PC-3 (cell line): ENCODE measurements at regions not wholly inside any gene's neighbourhood (a gene's known extent, or its start where the extent isn't known, plus 50 kb on each side); places are given as distances from the start of the nearest gene placed in this dataset.

Experiments used
- ATAC-seq: fragments of 200-7000 bp; cut with Tn5 transposase; 2 replicates; pipeline ENCODE4 v1.9.1; 2020; ENCODE audit warnings: mild to moderate bottlenecking, moderate library complexity
- BruUV-seq: library from RNA; stranded (reverse); fragments of 400-500 nt; replicated peaks from 2 replicates; lab custom pipeline; 2021; lab: Mats Ljungman, UMichigan
- CTCF ChIA-PET: fragments of 300-600 bp; sonication (Branson Sonifier 250); formaldehyde crosslinking; loops from one replicate; lab custom pipeline; 2022; ENCODE audit warnings: antibody characterized with exemption; lab: Charles Lee
- POLR2A ChIA-PET: fragments of 300-600 bp; sonication (Branson Sonifier 250); formaldehyde crosslinking; loops from one replicate; lab custom pipeline; 2022; ENCODE audit warnings: antibody characterized with exemption; ENCODE audit not compliant: unreplicated experiment; lab: Charles Lee
- DNase-seq: peaks from one replicate; pipeline ENCODE4 v3.0.0-alpha.2; 2015
- H2AFZ ChIP-seq: fragments of 300-600 bp; sonication (generic); 2 replicates; pipeline ENCODE4 v1.6.0; 2016; ENCODE audit warnings: antibody characterized with exemption, low read length
- H3F3A ChIP-seq: fragments of 300-600 bp; sonication (generic); one replicate; pipeline ENCODE4 v1.6.0; 2017; ENCODE audit warnings: antibody characterized with exemption, low read length, control low read depth, mild to moderate bottlenecking; ENCODE audit not compliant: unreplicated experiment
- H3K27ac ChIP-seq: fragments of 300-600 bp; sonication (generic); 2 replicates; pipeline ENCODE4 v1.5.1; 2016; ENCODE audit warnings: mild to moderate bottlenecking, low read length
- H3K27me3 ChIP-seq: fragments of 300-600 bp; sonication (generic); 2 replicates; pipeline ENCODE4 v1.6.1; 2016; ENCODE audit warnings: low read length, mixed read lengths
- H3K36me3 ChIP-seq: fragments of 300-600 bp; sonication (generic); 2 replicates; pipeline ENCODE4 v1.6.1; 2016; ENCODE audit warnings: low read depth, mixed run types, low read length, mixed read lengths
- H3K4me1 ChIP-seq: fragments of 300-600 bp; sonication (generic); 2 replicates; pipeline ENCODE4 v1.5.1; 2016; ENCODE audit warnings: low read length; ENCODE audit not compliant: insufficient read depth
- H3K4me2 ChIP-seq: fragments of 300-600 bp; sonication (generic); 2 replicates; pipeline ENCODE4 v1.6.0; 2016; ENCODE audit warnings: low read length
- H3K4me3 ChIP-seq: fragments of 300-600 bp; sonication (generic); 2 replicates; pipeline ENCODE4 v1.5.1; 2016; ENCODE audit warnings: mild to moderate bottlenecking, low read length, mixed read lengths
- H3K79me2 ChIP-seq: fragments of 300-600 bp; sonication (generic); 2 replicates; pipeline ENCODE4 v1.6.1; 2017; ENCODE audit warnings: low read length, mixed read lengths
- H3K9ac ChIP-seq: fragments of 300-600 bp; sonication (generic); 2 replicates; pipeline ENCODE4 v1.6.0; 2016; ENCODE audit warnings: mild to moderate bottlenecking, low read length
- H3K9me2 ChIP-seq: fragments of 300-600 bp; sonication (generic); replicated peaks from 2 replicates; pipeline ENCODE4 v1.6.1; 2016; ENCODE audit warnings: mixed run types, low read length, mixed read lengths
- H3K9me3 ChIP-seq: fragments of 300-600 bp; sonication (generic); 2 replicates; pipeline ENCODE4 v1.6.1; 2016; ENCODE audit warnings: low read length, mixed read lengths
- H4K20me1 ChIP-seq: fragments of 300-600 bp; sonication (generic); 2 replicates; pipeline ENCODE4 v1.6.1; 2016; ENCODE audit warnings: low read length, mixed read lengths
- CTCF ChIP-seq: fragments of 300-600 bp; sonication (generic); conservative IDR thresholded peaks from 2 replicates; pipeline ENCODE4 v1.5.1; 2017; ENCODE audit warnings: antibody characterized with exemption, low read depth, mild to moderate bottlenecking, low read length
- EZH2 ChIP-seq: fragments of 300-600 bp; sonication (generic); IDR thresholded peaks from one replicate; pipeline ENCODE4 v1.6.1; 2017; ENCODE audit warnings: antibody characterized with exemption, mild to moderate bottlenecking, low read length; ENCODE audit not compliant: unreplicated experiment
- EZH2phosphoT487 ChIP-seq: fragments of 300-600 bp; sonication (generic); IDR thresholded peaks from 2 replicates; pipeline ENCODE4 v1.6.1; 2018; ENCODE audit warnings: mild to moderate bottlenecking, antibody characterized with exemption, low read length, borderline replicate concordance
- intact Hi-C: fragments of 100-400 bp; cut with micrococcal nuclease; formaldehyde crosslinking; loops from 2 replicates; pipeline ENCODE4 v1.9.0; 2023

GRCh38 chr6:105995391-105995865 is 90.7 kb upstream of the PRDM1 start:
- no peaks in the 10 kb centered on the region for H3K9me2 ChIP-seq
- intact Hi-C loops = no loop called here
- no peak overlapping the region for H3K4me2 ChIP-seq
- H3K4me1 ChIP-seq = 0 out of 2 replicates have a peak, but pooled peaks cover 9% of the 10 kb centered on the region
- H3F3A ChIP-seq = no peaks in the 10 kb centered on the region
- no peaks in the 10 kb centered on the region for H3K9me3 ChIP-seq
- H3K79me2 ChIP-seq = no peaks in the 10 kb centered on the region
- no peak overlapping the region for H2AFZ ChIP-seq
- POLR2A ChIA-PET = no interaction called here
- no peak overlapping the region for H3K4me3 ChIP-seq
- TF ChIP-seq EZH2 = no peak
- no peak for TF ChIP-seq CTCF
- TF ChIP-seq EZH2phosphoT487 = no peak
- no peak overlapping the region for H3K27ac ChIP-seq
- H3K9ac ChIP-seq = no peak overlapping the region
- no TSS peak for BruUV-seq
- H3K27me3 ChIP-seq = no peaks in the 10 kb centered on the region
- no peaks in the 10 kb centered on the region for H3K36me3 ChIP-seq
- ATAC-seq (no peak), DNase-seq (no peak)
- no peaks in the 10 kb centered on the region for H4K20me1 ChIP-seq
- CTCF ChIA-PET = no interaction called here

- 0 out of 2 replicates have a peak, but pooled peaks cover 14% of the 10 kb centered on the region for H3K4me1 ChIP-seq
- POLR2A ChIA-PET = no interaction called here
- H3K79me2 ChIP-seq = no peaks in the 10 kb centered on the region
- intact Hi-C loops = loop anchor here (5.0 kb wide), 1 partner anchor 93 kb away; the partner anchor contains the start of gene PRDM1
- no peaks in the 10 kb centered on the region for H3K9me3 ChIP-seq
- no peak for DNase-seq
- no peak overlapping the region for H3K27ac ChIP-seq
- CTCF ChIA-PET = no interaction called here
- no peak overlapping the region for H3K9ac ChIP-seq
- H3K4me2 ChIP-seq = no peak overlapping the region
- no peak overlapping the region for H2AFZ ChIP-seq
- H3K4me3 ChIP-seq = no peak overlapping the region
- H4K20me1 ChIP-seq = no peaks in the 10 kb centered on the region
- no peaks in the 10 kb centered on the region for H3K9me2 ChIP-seq
- H3F3A ChIP-seq = no peaks in the 10 kb centered on the region
- H3K36me3 ChIP-seq = no peaks in the 10 kb centered on the region
- no peaks in the 10 kb centered on the region for H3K27me3 ChIP-seq
- no TSS peak for BruUV-seq
- no peak for ATAC-seq
- TF ChIP-seq CTCF = no peak
- TF ChIP-seq EZH2phosphoT487 = no peak
- no peak for TF ChIP-seq EZH2
Observed at GRCh38 chr6:105994591-105995390, 91.3 kb upstream of the PRDM1 start.

GRCh38 chr6:105994118-105994590 is 92.0 kb upstream of the PRDM1 start:
- H3K27ac ChIP-seq = no peak overlapping the region
- CTCF ChIA-PET = no interaction called here

More at GRCh38 chr6:105994118-105994590, 92.0 kb upstream of the PRDM1 start:
- Histone ChIP-seq H3K4me3 (no peak overlapping the region), H3K9me3 (no peaks in the 10 kb centered on the region), H3K4me1 (0 out of 2 replicates have a peak, but pooled peaks cover 14% of the 10 kb centered on the region), H3K79me2 (no peaks in the 10 kb centered on the region), H3F3A (no peaks in the 10 kb centered on the region), H3K4me2 (no peak overlapping the region), H3K9me2 (no peaks in the 10 kb centered on the region), H2AFZ (no peak overlapping the region), H3K27me3 (no peaks in the 10 kb centered on the region), H3K36me3 (no peaks in the 10 kb centered on the region), H3K9ac (no peak overlapping the region), H4K20me1 (no peaks in the 10 kb centered on the region)
- intact Hi-C loops = loop anchor here (5.0 kb wide), 1 partner anchor 93 kb away; the partner anchor contains the start of gene PRDM1
- TF ChIP-seq EZH2phosphoT487 (no peak), EZH2 (no peak), CTCF (no peak)
- DNase-seq = no peak
- POLR2A ChIA-PET = no interaction called here
- no peak for ATAC-seq
- BruUV-seq = no TSS peak
